ENCODE measurements at regions not wholly inside any gene's neighbourhood (a gene's known extent, or its start where the extent isn't known, plus 50 kb on each side); places are given as distances from the start of the nearest gene placed in this dataset.

GRCh38 chr1:61531716-61532115, 193.2 kb downstream of the TM2D1 start:
- no peak for TF ChIP-seq CTCF (IDR thresholded peaks at IDR 0.05)
- no peak for TF ChIP-seq EZH2 (IDR thresholded peaks at IDR 0.05; ENCODE audit: borderline replicate concordance, insufficient read depth, low read depth, low read length, poor library complexity, severe bottlenecking)

All from B cell (primary cell).